Subcutaneous abdominal adipose tissue (tissue), 5 donors: ENCODE measurements at regions not wholly inside any gene's neighbourhood (a gene's known extent, or its start where the extent isn't known, plus 50 kb on each side); places are given as distances from the start of the nearest gene placed in this dataset.

Experiments used
- H3K27ac ChIP-seq: one replicate; pipeline ENCODE4 v1.7.0; 2013; ENCODE audit warnings: low read depth, mild to moderate bottlenecking, inconsistent platforms, low read length, moderate library complexity
- H3K27me3 ChIP-seq, 5 donors: one replicate each; pipeline ENCODE4 v1.7.0; 2013; ENCODE audit warnings: low read length in 5 of 5, inconsistent platforms in 1 of 5; ENCODE audit not compliant: control insufficient read depth in 5 of 5, insufficient read depth in 4 of 5
- H3K36me3 ChIP-seq, 5 donors: one replicate each; pipeline ENCODE4 v1.7.0; 2013; ENCODE audit warnings: low read length in 5 of 5; ENCODE audit not compliant: control insufficient read depth in 5 of 5, insufficient read depth in 5 of 5
- H3K4me1 ChIP-seq, 5 donors: one replicate each; pipeline ENCODE4 v1.7.0; 2013; ENCODE audit warnings: low read length in 5 of 5, mild to moderate bottlenecking in 3 of 5, moderate library complexity in 1 of 5; ENCODE audit not compliant: control insufficient read depth in 5 of 5, insufficient read depth in 5 of 5
- H3K4me3 ChIP-seq, 5 donors: one replicate each; pipeline ENCODE4 v1.7.0; 2013; ENCODE audit warnings: low read length in 5 of 5, low read depth in 1 of 5
- H3K9ac ChIP-seq, 5 donors: one replicate each; pipeline ENCODE4 v1.7.0; 2013; ENCODE audit warnings: low read length in 5 of 5, mild to moderate bottlenecking in 4 of 5, moderate library complexity in 3 of 5
- H3K9me3 ChIP-seq, 5 donors: one replicate each; pipeline ENCODE4 v1.7.0; 2013; ENCODE audit warnings: low read length in 5 of 5; ENCODE audit not compliant: control insufficient read depth in 5 of 5
- donor health status: healthy.
- donor health status: healthy.
- donor health status: healthy.
- donor health status: healthy.
- donor health status: healthy.

GRCh38 chr19:32041681-32042292 lies 303.6 kb upstream of the ZNF507 start:
- no peaks in the 10 kb centered on the region for H3K36me3 ChIP-seq
- H3K9me3 ChIP-seq, result no peaks in the 10 kb centered on the region
- H3K4me3 ChIP-seq, result peak overlapping the region; percentile 31 to 45 (median 43)
- H3K4me1 ChIP-seq, result peaks cover 0 to 7% (median 3%) of the 10 kb centered on the region in 5 donors
- no peak overlapping the region for H3K27ac ChIP-seq
- peaks cover 0 to 28% (median 16%) of the 10 kb centered on the region in 5 donors for H3K27me3 ChIP-seq
- H3K9ac ChIP-seq, result peak overlapping the region in 1 of 5 donors; percentile 8

GRCh38 chr19:32047788-32048187 lies 297.6 kb upstream of the ZNF507 start:
- Histone ChIP-seq H3K4me3 (no peak overlapping the region), H3K9me3 (no peaks in the 10 kb centered on the region), H3K27ac (no peak overlapping the region), H3K27me3 (peaks cover 0 to 24% (median 17%) of the 10 kb centered on the region in 5 donors), H3K4me1 (no peaks in the 10 kb centered on the region), H3K36me3 (no peaks in the 10 kb centered on the region), H3K9ac (no peak overlapping the region)

GRCh38 chr19:32053376-32053775 lies 292.0 kb upstream of the ZNF507 start:
- no peaks in the 10 kb centered on the region for H3K36me3 ChIP-seq
- H3K9ac ChIP-seq, result no peak overlapping the region
- no peak overlapping the region for H3K27ac ChIP-seq
- H3K27me3 ChIP-seq, result peaks cover 0 to 6% (median 3%) of the 10 kb centered on the region in 5 donors
- H3K4me3 ChIP-seq, result no peak overlapping the region
- no peaks in the 10 kb centered on the region for H3K4me1 ChIP-seq
- peaks cover 0 to 6% (median 0%) of the 10 kb centered on the region in 5 donors for H3K9me3 ChIP-seq

- Histone ChIP-seq H3K27ac (no peak overlapping the region), H3K36me3 (no peaks in the 10 kb centered on the region), H3K27me3 (peaks cover 0 to 6% (median 3%) of the 10 kb centered on the region in 5 donors), H3K9ac (no peak overlapping the region), H3K4me1 (no peaks in the 10 kb centered on the region), H3K4me3 (no peak overlapping the region), H3K9me3 (peaks cover 0 to 6% (median 0%) of the 10 kb centered on the region in 5 donors)
These were observed 291.5 kb upstream of the ZNF507 start for GRCh38 chr19:32053861-32054260.

- Histone ChIP-seq H3K27me3 (peaks cover 0 to 3% (median 2%) of the 10 kb centered on the region in 5 donors), H3K9me3 (peaks cover 0 to 6% (median 0%) of the 10 kb centered on the region in 5 donors), H3K4me3 (no peak overlapping the region), H3K27ac (no peak overlapping the region), H3K4me1 (peaks cover 0 to 3% (median 0%) of the 10 kb centered on the region in 5 donors), H3K9ac (no peak overlapping the region), H3K36me3 (no peaks in the 10 kb centered on the region)
These were observed 287.3 kb upstream of the ZNF507 start for GRCh38 chr19:32058131-32058530.

- Histone ChIP-seq H3K9ac (no peak overlapping the region), H3K27ac (no peak overlapping the region), H3K27me3 (peaks cover 0 to 3% (median 2%) of the 10 kb centered on the region in 5 donors), H3K4me3 (no peak overlapping the region), H3K36me3 (no peaks in the 10 kb centered on the region), H3K9me3 (peaks cover 0 to 6% (median 0%) of the 10 kb centered on the region in 5 donors), H3K4me1 (peaks cover 0 to 3% (median 0%) of the 10 kb centered on the region in 5 donors)
These were observed 284.1 kb upstream of the ZNF507 start for GRCh38 chr19:32061315-32061714.

- H3K27ac ChIP-seq, result no peak overlapping the region
- H3K27me3 ChIP-seq, result peaks cover 0 to 6% (median 2%) of the 10 kb centered on the region in 5 donors
- H3K9me3 ChIP-seq, result no peaks in the 10 kb centered on the region
- no peak overlapping the region for H3K9ac ChIP-seq
- no peak overlapping the region for H3K4me3 ChIP-seq
- H3K4me1 ChIP-seq, result peaks cover 0 to 3% (median 0%) of the 10 kb centered on the region in 5 donors
- no peaks in the 10 kb centered on the region for H3K36me3 ChIP-seq
These were observed 281.8 kb upstream of the ZNF507 start for GRCh38 chr19:32063601-32064000.

- Histone ChIP-seq H3K4me1 (no peaks in the 10 kb centered on the region), H3K4me3 (no peak overlapping the region), H3K36me3 (no peaks in the 10 kb centered on the region), H3K27me3 (peaks cover 0 to 11% (median 2%) of the 10 kb centered on the region in 5 donors), H3K9ac (no peak overlapping the region), H3K27ac (no peak overlapping the region), H3K9me3 (no peaks in the 10 kb centered on the region)
These were observed 279.4 kb upstream of the ZNF507 start for GRCh38 chr19:32066056-32066455.

GRCh38 chr19:32067685-32068084 lies 277.7 kb upstream of the ZNF507 start:
- Histone ChIP-seq H3K36me3 (no peaks in the 10 kb centered on the region), H3K27ac (no peak overlapping the region), H3K4me3 (no peak overlapping the region), H3K9me3 (no peaks in the 10 kb centered on the region), H3K27me3 (peaks cover 0 to 11% (median 2%) of the 10 kb centered on the region in 5 donors), H3K9ac (no peak overlapping the region), H3K4me1 (no peaks in the 10 kb centered on the region)

GRCh38 chr19:32068793-32069192 lies 276.6 kb upstream of the ZNF507 start:
- Histone ChIP-seq H3K9me3 (no peaks in the 10 kb centered on the region), H3K27me3 (peaks cover 0 to 11% (median 2%) of the 10 kb centered on the region in 5 donors), H3K4me1 (no peaks in the 10 kb centered on the region), H3K27ac (no peak overlapping the region), H3K9ac (no peak overlapping the region), H3K4me3 (no peak overlapping the region), H3K36me3 (no peaks in the 10 kb centered on the region)
